ENCODE measurements at regions not wholly inside any gene's neighbourhood (a gene's known extent, or its start where the extent isn't known, plus 50 kb on each side); places are given as distances from the start of the nearest gene placed in this dataset.

GRCh38 chr21:22250355-22250754 lies 1252.1 kb downstream of the NCAM2 start:
- H3K4ac ChIP-seq (replicated peaks; ENCODE audit: insufficient read length, low read depth, low read length) = no peak overlapping the region
- ChIA-PET POLR2A (ENCODE audit: partially characterized antibody) (no interaction called here), CTCF (ENCODE audit: partially characterized antibody) (no interaction called here)
- no peak overlapping the region for H4K8ac ChIP-seq (ENCODE audit: extremely low read depth, insufficient read depth, low read length)
- H4K20me1 ChIP-seq (replicated peaks in 1 of 2; ENCODE audit: control insufficient read depth in 1 of 2, insufficient read depth in 2 of 2, low read length in 2 of 2) = no peaks in the 10 kb centered on the region
- no peaks in the 10 kb centered on the region for H3K79me1 ChIP-seq (ENCODE audit: low read depth, low read length)
- H3K9ac ChIP-seq (replicated peaks in 1 of 4; ENCODE audit: extremely low read depth in 1 of 4, low read depth in 3 of 4, low read length in 3 of 4) = no peak overlapping the region
- no peaks in the 10 kb centered on the region for H3K79me2 ChIP-seq (ENCODE audit: control insufficient read depth in 1 of 2, insufficient read depth in 2 of 2, low read length in 2 of 2)
- H3K27ac ChIP-seq (ENCODE audit: low read depth, low read length) = no peak overlapping the region
- no peaks in the 10 kb centered on the region for H3K4me1 ChIP-seq (replicated peaks in 1 of 4; ENCODE audit: control insufficient read depth in 3 of 4, insufficient read depth in 4 of 4, low read length in 3 of 4)
- no peak overlapping the region for H3K14ac ChIP-seq (ENCODE audit: insufficient read length)
- DNase-seq (ENCODE audit: low read depth in 1 of 2, low spot score in 2 of 2) (no peak), FAIRE-seq (no peak)
- no peaks in the 10 kb centered on the region for H3K27me3 ChIP-seq (replicated peaks in 1 of 4; ENCODE audit: control insufficient read depth in 3 of 4, extremely low read depth in 1 of 4, insufficient read depth in 3 of 4, low read length in 3 of 4)
- H2BK12ac ChIP-seq (ENCODE audit: low read depth, low read length) = no peak overlapping the region
- H3K23ac ChIP-seq (ENCODE audit: insufficient read length) = no peak overlapping the region
- H3K36me3 ChIP-seq (ENCODE audit: control insufficient read depth in 2 of 4, insufficient read depth in 4 of 4, low read length in 3 of 4) = no peaks in the 10 kb centered on the region
- no peak overlapping the region for H2AFZ ChIP-seq (ENCODE audit: low read length)
- no peak overlapping the region for H3K4me3 ChIP-seq (ENCODE audit: extremely low read depth in 1 of 4, insufficient read depth in 2 of 4, low read depth in 3 of 4, low read length in 4 of 4)
- H3K18ac ChIP-seq (ENCODE audit: extremely low read depth, low read length) = no peak overlapping the region
- H4K91ac ChIP-seq (replicated peaks; ENCODE audit: insufficient read length, low read length) = no peak overlapping the region
- no peak overlapping the region for H3K4me2 ChIP-seq (ENCODE audit: insufficient read depth in 1 of 2, low read depth in 2 of 2, low read length in 2 of 2)
- no peak overlapping the region for H4K5ac ChIP-seq (ENCODE audit: insufficient read length, low read depth, low read length)
- H2BK120ac ChIP-seq (replicated peaks; ENCODE audit: low read depth, low read length) = no peak overlapping the region
- WGBS, 2 experiments (ENCODE audit: extremely low coverage in 1 of 2, insufficient coverage in 1 of 2, insufficient read length in 1 of 2, insufficient replicate concordance in 2 of 2, low coverage in 1 of 2, low lambda C conversion rate in 2 of 2, missing lambda C conversion rate in 1 of 2) = 94% methylated on average over 3 of the region's 3 CpGs; no CpG with 5 or more reads in 1 of the 2 experiments
- no peak overlapping the region for H3K56ac ChIP-seq (replicated peaks; ENCODE audit: insufficient read length, low read depth, low read length)
- no peak overlapping the region for H2BK15ac ChIP-seq (ENCODE audit: low read length)
- H3K23me2 ChIP-seq (ENCODE audit: low read depth, low read length) = no peaks in the 10 kb centered on the region
- H2AK5ac ChIP-seq (ENCODE audit: low read depth, low read length) = no peak overlapping the region
- H2BK5ac ChIP-seq (ENCODE audit: low read depth, low read length) = no peak overlapping the region
- no peaks in the 10 kb centered on the region for H3K9me3 ChIP-seq (ENCODE audit: insufficient read depth in 2 of 2, low read depth in 1 of 2, low read length in 1 of 2)
- no peak overlapping the region for H2BK20ac ChIP-seq (ENCODE audit: low read length)
- TF ChIP-seq POLR2AphosphoS5 (IDR thresholded peaks at IDR 0.05; ENCODE audit: low read depth, low read length) (no peak), CHD2 (IDR thresholded peaks at IDR 0.05; ENCODE audit: low read length) (no peak), ZNF274 (IDR thresholded peaks at IDR 0.05; ENCODE audit: borderline replicate concordance, extremely low read depth, low read length) (no peak), EP300 (IDR thresholded peaks at IDR 0.05; ENCODE audit: borderline replicate concordance in 1 of 2, low read depth in 2 of 2, low read length in 2 of 2) (no peak), TAF1 (IDR thresholded peaks at IDR 0.05; ENCODE audit: low read depth, low read length) (no peak), SP1 (IDR thresholded peaks at IDR 0.05; ENCODE audit: low read depth, low read length) (no peak), RXRA (IDR thresholded peaks at IDR 0.05; ENCODE audit: insufficient read depth, low read depth, low read length) (no peak), TCF12 (IDR thresholded peaks at IDR 0.05; ENCODE audit: low read depth, low read length) (no peak), KDM1A (IDR thresholded peaks at IDR 0.05; ENCODE audit: borderline replicate concordance, low read length) (no peak), BRCA1 (IDR thresholded peaks at IDR 0.05; ENCODE audit: low read depth, low read length) (no peak), SIN3A (conservative IDR thresholded peaks at IDR 0.05 in 1 of 2, IDR thresholded peaks at IDR 0.05 in 1 of 2; ENCODE audit: low read depth in 1 of 2, low read length in 2 of 2) (no peak), RBBP5 (IDR thresholded peaks at IDR 0.05; ENCODE audit: borderline replicate concordance, low read depth, low read length) (no peak), CREB1 (IDR thresholded peaks at IDR 0.05) (no peak), SP2 (IDR thresholded peaks at IDR 0.05; ENCODE audit: low read length) (no peak), FOSL1 (IDR thresholded peaks at IDR 0.05; ENCODE audit: insufficient read depth, low read depth, low read length) (no peak), BACH1 (IDR thresholded peaks at IDR 0.05; ENCODE audit: low read length) (no peak), JUND (IDR thresholded peaks at IDR 0.05; ENCODE audit: low read length) (no peak)

Data from H1 (cell line).